GM19328 (cell line): ENCODE measurements at regions not wholly inside any gene's neighbourhood (a gene's known extent, or its start where the extent isn't known, plus 50 kb on each side); places are given as distances from the start of the nearest gene placed in this dataset.

Experiments
- ATAC-seq: cut with Tn5 transposase; IDR thresholded peaks from one replicate; pipeline ENCODE4 v1.9.1; 2021; ENCODE audit warnings: mild to moderate bottlenecking, moderate library complexity; ENCODE audit not compliant: unreplicated experiment

- ATAC-seq, result no peak
These were observed 123.5 kb upstream of the ZNF32 start for GRCh38 chr10:43772171-43772570.

DNA sequence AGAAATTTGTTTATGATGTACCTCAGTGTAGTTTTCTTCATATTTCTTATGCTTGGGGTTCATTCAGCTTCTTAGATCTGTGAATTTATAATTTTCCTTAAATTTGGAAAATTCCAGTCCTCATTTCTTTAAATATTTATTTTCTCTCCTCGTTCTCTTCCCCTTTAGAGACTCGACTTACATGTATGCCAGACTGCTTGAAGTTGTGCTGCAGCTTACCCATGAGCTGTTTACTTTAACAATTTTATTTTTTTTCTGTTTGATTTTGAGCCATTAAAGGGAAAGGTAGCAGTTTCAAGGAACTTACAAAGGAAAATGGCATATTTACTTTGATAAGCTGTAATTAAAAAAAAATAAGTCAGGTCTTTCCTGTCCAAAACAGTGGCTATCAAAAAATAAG is 123.0 kb upstream of the ZNF32 start:
- ATAC-seq, result no peak

DNA sequence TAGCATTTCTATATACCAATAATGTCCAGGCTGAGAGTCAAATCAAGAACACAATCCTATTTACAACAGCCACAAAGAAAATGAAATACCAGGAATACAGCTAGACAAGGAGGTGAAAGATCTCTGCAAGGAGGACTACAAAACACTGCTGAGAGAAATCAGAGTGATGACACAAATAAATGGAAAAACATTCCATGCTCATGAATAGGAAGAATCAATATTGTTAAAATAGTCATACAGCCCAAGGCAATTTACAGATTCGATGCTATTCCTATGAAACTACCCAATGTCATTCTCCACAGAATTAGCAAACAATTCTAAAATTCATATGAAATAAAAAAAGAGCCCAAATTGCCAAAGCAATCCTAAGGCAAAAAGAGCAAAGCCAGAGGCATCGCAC is 116.8 kb upstream of the ZNF32 start:
- no peak for ATAC-seq

GRCh38 chr10:43763846-43764245 is 115.2 kb upstream of the ZNF32 start:
- no peak for ATAC-seq

DNA sequence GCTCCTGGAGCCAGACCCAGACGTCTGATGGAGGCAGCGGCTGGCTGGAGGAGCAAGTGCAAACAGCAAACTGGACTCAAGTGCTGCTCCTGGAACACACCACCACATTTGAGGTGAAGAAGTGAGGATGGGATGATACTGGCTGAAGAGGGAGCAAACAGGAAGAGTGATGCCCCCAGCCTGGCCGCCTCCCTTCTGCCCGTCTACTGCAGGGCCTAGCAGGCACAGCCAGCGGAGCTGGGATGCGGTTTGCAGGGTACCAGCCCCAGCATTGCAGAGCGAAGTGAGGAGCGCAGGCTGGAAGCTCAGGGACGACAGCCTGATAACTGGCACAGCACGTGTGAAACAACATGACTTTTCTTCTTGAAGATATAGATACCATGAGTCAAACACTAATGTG is 111.8 kb upstream of the ZNF32 start:
- no peak for ATAC-seq

DNA sequence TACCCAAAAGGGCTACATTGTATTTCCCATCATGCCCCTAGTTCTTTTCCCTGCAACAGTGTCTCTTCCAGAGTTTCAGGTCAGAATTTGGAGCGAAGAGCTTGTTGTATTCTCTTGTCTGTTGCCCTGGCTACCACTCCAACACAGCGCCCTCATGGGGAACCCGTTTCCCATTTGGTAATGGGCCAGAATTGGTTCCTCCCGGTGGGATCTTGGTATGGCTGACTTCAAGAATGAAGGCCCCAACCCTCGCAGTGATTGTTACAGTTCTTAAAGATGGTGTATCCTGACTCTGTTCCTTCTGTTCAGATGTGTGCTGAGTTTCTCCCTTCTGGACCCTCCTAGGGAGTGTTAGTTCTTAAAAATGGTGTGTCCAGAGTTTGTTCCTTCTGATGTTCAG is 110.5 kb upstream of the ZNF32 start:
- ATAC-seq, result no peak

GRCh38 chr10:43756341-43756740 is 107.7 kb upstream of the ZNF32 start:
- ATAC-seq, result no peak

GRCh38 chr10:43754569-43755260 is 106.0 kb upstream of the ZNF32 start:
- no peak for ATAC-seq

GRCh38 chr10:43753397-43754061 is 104.8 kb upstream of the ZNF32 start:
- no peak for ATAC-seq

- no peak for ATAC-seq
These were observed 104.0 kb upstream of the ZNF32 start for GRCh38 chr10:43752682-43753081.

DNA sequence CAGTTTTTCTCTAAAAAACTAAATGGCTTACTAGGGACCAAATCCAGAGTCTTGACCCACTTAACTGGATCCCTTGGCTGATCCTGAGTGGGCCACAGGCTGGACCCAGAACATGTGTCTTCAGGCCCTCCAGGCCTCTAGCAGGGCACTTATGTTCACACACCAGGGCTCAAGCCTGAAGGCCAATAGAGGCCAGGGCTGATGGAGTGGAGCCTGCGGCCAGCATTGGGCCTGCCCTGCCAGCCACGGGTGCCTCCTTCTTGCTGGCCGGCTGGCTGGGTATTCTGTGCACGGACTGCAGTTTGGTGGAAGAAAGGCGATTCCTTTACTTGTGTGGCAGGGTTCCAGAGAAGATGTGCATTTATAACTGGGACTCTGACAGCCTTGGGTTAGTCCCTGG is 103.0 kb upstream of the ZNF32 start:
- no peak for ATAC-seq

- ATAC-seq, result no peak
These were observed 101.4 kb upstream of the ZNF32 start for GRCh38 chr10:43749940-43750552.

- no peak for ATAC-seq
These were observed 100.5 kb upstream of the ZNF32 start for GRCh38 chr10:43749145-43749576.

GRCh38 chr10:43748560-43748959 is 99.9 kb upstream of the ZNF32 start:
- no peak for ATAC-seq

DNA sequence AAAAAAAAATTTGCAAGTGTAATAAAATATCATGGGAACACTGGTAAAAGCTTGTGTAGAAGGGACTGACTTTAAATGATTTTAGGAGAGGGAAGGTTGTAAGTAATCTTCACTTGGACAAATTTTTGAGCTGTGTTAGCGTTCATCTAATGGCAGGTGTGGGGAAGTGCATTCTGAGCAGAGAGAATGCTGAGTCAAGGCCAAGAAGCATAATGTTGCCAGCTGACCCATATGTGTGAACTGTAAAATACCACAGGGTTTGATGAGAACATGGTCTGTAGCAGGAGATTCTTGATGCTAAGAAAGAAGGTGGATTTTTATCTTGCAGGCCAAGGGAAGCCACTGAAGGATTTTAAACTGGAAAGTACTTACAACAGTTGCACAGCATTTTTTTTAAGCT is 98.2 kb upstream of the ZNF32 start:
- no peak for ATAC-seq

DNA sequence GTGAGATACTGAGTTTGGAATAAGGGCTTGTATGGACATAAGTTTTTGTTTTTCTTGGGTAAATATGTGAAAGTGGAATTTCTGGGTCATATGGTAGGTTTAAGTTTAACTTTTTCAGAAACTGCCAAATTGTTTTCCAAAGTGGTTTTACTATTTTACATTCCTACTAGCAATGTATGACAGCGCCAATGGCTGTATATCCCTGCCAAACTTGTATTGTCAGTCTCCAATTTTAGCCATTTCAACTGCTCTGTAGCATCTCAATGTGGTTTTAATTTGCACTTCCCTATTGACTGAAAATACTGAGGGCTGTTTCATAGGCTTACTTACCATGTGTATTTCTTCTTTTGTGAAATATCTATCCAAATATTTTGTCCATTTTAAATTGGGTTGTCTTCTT is 90.5 kb upstream of the ZNF32 start:
- no peak for ATAC-seq

- no peak for ATAC-seq
These were observed 88.3 kb upstream of the ZNF32 start for GRCh38 chr10:43737003-43737402.

DNA sequence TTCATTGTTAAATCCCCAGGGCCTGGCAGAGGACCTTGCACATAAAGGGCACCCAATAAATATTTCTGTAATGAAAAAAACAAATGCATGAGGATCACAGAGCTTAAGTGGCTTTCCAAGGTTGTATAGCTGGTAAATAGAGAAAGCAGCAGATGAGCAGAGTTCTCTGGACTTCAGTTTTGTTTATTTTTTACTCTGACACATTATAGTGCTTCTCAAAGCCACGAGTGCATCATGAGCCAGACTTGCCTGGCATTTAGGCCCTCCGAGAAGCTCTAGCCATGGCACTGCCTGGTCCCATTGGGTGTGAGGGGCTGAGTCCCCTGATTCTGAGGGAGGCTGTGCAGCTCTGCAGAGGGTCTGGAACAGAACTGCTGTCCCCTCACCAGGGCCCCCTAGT is 87.2 kb upstream of the ZNF32 start:
- ATAC-seq, result no peak

GRCh38 chr10:43734716-43735115 is 86.0 kb upstream of the ZNF32 start:
- no peak for ATAC-seq

DNA sequence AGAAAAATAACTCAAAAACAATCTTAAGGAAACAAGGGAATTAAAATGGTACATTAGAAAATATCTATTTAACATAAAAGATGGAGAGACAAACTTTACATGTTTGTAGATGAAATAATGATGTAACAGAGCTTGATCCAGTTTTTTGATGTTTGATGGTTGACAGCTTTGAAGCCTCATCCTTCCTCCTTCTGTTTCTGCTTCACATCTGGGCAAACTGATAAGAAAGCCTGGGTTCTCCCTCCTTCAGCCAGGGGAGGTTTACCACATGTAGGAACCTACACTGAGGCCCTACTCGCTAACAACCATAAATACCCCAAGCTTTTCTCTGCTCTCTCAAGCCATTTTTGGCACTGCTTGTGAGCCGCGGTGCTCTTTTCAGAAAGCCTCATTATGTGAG is 82.8 kb upstream of the ZNF32 start:
- ATAC-seq, result no peak

DNA sequence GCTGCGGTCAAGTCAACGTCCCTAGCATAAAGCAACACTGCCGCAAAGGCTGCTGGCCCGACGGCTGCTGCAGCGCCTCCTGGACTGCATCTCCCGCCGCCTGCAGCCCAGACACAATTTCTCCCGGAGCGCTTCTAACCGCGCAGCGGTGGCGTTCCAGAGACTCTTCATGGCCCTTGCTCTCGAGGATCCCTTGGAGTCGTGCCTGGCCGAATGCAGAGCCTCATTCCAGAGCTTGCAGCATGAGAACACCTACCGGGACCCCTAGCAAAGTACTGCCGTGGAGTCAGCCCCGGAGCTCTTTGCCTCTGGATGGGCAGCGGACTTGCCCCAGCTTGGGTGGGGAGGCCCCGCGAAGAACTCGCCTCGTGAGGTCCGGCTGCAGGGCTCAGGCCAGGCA is 79.7 kb upstream of the ZNF32 start:
- ATAC-seq, result no peak

DNA sequence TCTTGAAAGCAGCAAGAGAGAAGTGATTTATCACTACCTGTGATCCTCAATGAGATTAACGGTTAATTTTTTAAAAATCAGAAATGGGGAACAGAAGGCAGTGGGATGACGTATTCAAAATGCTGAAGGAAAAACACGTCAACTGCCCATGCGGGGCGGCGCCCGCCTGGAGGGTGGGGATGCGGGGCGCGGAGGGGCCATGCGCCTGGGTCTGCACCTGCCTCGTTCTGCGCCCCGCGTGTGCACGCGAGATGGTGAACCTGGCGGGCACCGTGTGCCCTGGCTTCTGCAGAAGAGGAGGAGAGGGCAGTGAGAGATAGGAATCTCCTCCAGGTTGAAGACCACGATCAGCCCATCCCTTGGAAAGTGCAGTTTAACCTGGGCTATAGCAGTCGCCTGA is 79.3 kb upstream of the ZNF32 start:
- no peak for ATAC-seq
